ENCODE measurements at regions not wholly inside any gene's neighbourhood (a gene's known extent, or its start where the extent isn't known, plus 50 kb on each side); places are given as distances from the start of the nearest gene placed in this dataset.

DNA sequence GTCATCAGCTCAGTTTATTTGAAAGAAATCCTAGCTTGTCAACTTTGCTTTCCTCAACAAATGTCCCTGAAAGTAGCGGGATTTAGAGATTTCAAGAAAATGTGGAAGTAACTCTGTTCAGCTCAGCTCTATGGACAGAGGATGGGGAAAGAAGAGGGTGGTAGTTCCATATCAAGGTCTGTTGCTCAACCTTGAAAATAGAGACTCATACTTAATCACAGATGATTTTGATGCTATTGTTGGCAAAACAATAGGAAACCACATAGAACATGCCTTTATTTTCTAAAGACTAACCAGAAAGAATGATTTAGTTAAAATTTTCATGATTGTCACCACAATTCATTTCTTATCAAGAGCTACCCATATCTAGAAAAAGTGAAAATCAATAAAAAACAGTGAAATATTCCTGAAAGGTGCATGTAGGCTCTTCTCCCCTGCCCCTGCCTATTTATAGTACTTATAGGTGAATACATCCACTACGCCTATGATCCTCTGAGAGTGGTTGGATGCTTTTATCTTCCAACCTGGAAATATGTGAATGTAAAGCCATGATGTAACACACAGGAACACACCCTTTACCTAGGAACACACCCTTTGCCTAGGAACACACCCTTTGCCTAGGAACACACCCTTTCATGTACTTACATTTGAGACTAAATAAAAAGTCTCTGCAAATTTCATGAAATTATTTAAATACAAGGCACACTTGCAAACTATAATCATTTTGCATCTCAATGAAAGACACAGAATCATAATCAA, 65.8 kb downstream of the ETAA1 start:
- no peak for DNase-seq (ENCODE audit: low read depth)

DNA sequence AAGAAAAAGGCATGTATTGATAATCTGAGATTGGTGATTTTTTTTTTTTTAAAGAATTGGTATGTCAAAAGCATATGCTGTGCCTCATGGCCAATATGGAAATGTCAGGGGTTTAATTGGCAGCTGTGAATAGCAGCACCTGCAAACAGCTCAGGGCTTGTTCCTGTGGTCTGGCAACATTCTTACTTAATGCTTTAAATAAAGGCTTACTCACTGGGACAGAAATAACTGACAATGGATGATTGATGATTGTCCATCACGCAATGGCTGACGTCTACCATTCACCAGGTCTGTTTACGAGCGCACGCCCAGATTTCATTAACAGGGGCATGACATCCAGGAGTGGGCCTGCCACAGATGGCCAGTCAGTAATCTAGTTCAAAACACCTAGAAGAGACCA, 66.7 kb downstream of the ETAA1 start:
- DNase-seq (ENCODE audit: low read depth) = no peak

DNA sequence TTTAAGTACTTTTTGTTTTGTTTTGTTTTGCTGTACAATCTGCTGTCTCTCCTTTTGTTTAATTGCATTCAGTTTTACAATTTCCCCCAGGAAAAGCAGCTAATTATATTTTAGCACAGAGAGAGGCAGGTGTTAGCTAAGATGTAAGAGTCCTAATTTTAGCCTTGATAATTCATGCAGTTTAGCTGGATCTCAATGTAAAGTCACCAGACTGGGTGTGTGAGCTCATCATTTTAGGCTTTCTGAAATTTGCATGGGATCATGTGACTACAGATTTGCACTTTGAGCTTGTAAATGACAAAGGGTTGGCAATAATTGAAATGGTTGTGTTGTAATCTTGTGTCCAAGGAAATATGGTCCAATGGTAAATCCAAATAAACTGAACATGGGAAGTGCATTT, 68.5 kb downstream of the ETAA1 start:
- no peak for DNase-seq (ENCODE audit: low read depth)

DNA sequence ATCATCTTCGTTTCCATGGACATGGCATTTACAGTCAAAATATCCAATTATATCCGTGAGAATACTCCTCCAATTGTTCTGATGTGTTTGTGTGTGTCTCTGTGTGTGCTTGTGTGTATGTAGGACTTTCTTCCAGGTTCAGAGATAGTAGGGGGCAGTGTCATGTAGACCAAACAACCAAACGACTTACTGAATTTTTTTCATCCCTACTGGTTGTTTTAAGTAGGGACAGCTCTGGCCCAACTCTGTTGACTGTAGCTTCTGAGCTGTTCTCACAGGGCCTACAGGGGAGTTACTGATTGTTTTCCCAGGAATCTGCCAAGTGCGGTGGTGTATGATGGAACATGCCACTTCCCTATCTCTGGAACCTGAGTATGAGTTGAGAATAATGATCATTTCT, 69.6 kb downstream of the ETAA1 start:
- no peak for DNase-seq (ENCODE audit: low read depth)

DNA sequence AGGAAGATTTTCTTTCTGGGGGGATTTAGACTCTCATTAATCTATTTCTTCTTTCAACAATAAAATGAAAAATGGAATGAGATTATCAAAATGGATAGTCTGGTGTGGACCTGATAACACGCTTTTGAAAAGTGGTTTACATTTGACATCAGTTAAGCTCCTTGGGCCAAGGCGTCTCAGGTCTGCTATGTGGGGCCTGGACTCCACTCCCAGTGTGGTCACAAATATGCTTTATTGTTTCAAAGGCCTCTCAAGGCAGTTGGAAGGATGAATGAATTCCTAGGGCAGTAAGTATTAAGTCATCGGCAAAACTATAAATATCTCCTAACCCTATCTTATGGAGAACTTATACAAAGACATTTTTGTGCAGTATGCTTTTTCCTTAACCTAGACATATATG, 74.5 kb downstream of the ETAA1 start:
- no peak for DNase-seq (ENCODE audit: low read depth)

DNA sequence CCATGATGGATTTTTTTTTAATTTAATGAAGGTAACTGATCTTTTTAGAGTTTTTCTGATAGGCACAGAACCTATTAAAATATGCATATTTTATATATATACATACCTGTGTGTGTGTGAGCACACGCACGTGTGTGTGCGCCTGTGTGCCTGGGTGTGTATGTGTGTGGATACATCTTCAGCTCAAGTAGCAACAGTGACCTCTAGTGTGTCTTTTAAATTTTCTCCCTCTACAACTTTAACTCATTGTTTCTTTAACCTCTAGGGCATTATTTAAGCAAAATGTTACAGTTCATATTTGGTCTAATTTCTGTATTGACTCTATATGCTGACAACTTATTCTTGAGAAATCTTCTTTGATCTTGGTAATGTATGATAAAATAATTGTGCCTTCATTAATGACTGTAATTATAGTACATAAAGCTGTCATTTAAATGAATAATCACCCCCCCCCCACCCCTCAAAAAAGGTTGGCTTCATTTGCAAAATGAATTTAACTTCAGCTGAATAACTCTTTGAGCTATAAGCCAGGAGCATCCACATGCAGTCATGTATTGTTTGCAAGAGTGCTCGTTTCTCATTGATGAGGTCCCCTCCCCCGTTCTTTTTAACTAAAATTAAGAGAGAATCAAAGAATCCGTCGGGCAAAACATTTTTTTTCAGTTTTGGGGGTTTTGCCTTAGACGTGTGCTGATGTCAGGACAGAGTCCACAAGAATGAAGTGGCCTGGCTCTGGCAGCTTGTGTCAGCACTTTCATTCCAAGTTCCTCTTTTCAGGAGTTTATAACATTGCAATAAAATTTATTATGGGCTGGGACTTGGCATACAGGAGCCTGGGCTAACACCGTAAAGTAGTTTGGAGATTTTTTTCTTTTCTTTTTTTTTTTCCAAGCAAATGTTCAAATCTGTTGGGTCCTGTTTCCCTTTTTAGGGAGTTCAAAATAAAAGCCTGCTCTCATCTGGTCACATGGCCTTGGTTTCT, 80.0 kb downstream of the ETAA1 start:
- DNase-seq (ENCODE audit: low read depth) = no peak

DNA sequence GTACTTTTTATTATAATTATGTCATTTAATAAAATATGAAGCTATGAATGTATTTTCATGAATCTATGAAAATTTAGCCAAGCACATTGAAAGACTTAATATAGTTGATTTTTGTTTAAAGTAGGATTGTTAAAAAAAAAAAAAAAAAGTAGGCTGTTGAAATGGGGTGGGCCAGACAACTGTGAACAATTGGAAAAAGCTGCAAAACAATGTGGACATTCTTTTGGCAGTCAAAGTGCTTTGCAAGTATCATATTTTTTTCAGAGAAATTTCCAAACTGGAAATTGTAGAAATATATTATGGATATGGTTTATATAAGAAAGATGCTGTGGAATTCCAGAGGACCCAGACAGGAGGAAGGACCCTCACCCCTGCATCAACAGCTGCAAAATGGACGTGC, 82.1 kb downstream of the ETAA1 start:
- no peak for DNase-seq (ENCODE audit: low read depth)

DNA sequence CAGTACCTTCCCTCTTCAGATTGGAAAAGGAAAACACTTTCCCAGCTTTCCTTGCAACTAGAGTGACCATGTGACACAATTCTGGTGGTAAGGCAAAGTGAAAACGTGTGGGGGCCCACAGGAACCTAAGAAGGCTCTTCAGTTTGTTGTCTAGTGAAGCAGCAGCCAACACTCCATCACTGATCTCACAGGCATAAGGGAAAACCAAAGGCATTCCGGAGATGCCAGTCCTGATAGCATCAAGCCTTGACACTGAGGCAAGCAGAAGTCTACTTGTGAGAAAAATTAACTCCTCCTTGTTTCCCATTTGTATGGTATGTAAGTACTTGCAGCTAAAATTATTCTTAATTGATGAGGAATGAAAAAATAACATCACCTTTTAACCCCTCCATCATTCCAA, 88.3 kb downstream of the ETAA1 start:
- DNase-seq (ENCODE audit: low read depth) = no peak

DNA sequence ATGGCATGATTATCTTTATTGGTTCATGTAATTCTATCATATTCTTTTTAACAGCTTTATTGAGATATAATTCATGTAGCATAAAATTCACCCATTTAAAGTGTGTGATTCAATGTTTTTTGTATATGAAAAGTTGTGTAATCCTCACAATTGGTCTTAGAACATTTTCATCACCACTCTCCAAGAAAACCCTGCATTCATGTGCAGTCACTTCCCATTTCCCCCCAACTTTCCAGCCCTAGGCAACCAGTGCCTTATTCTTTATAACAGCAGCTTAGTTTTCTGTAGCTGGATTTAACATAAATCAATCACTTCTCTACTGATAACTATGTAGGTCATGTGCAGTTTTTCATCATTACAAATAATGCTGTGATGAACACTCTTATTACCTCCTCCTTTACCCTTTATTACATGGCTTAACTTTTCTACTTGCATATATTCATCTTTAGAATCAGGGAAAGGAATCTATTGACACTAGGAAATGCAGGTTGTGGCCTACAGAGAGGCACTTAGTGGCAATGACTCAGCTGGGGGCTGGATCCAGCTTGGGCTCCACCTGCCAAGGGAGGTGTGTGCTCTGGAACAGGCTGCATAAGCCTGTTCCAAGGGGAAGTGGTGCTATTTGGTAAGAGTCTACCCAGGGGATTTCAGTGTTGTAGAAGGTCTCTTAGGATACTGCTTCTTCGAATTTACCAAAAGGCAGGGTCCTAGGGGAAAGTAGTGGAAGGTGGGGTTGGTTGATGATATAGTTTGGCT, 89.1 kb downstream of the ETAA1 start:
- DNase-seq (ENCODE audit: low read depth) = no peak

DNA sequence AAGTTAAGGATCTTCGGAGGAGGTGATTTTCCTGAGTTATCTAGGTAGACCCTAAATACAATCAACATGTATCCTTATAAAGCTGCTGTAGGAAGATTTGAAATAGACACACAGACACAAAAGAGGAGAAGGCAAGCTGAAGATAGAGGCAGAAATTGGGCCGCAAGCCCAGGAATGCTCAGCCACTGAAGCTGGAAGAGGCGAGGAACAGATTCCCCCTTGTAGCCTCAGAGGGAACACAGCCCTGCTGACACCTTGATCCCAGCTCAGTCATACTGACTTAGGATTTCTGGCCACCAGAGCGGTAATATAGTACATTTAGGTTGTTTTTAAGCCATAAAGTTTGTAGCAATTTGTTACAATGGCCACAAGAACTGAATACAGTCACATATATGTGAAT, 90.9 kb downstream of the ETAA1 start:
- no peak for DNase-seq (ENCODE audit: low read depth)

DNA sequence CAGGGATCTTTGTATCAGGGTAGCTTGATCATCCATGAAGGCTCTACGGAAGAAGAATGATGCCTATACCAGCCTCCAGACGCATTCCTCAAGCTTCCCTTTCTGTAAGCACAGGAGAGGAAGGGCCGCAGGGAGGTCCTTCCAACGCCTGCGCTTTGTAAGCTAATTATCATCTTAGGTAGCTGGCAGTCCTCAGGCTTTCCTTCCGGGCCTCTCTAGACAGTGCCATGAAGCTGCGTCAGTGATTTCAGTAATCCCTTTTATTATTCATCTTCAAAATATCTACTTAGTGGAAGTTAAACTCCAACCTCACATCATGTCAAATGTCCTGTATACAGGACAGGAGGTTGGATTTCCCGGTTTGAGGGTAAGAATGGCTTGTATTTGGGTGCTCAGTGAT, 92.3 kb downstream of the ETAA1 start:
- DNase-seq (ENCODE audit: low read depth) = no peak

DNA sequence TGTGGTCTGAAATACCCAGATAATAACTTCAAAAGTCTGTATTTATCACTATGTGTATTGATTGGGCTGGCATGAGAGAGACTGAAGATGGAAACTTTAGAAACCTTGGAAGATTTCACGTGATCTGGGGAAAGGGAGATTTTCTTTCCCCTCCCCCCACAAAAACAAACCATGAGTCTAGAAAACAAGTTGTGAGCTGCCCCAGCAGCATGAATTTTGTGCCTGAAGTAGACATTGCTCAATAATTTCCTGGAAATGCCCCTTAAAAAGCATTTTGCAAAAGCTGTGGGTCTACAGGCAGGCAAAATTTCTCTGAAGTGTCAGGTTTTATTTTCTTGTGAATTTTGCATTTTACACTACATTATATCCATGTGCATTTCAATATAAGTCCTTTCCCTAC, 101.8 kb downstream of the ETAA1 start:
- no peak for DNase-seq (ENCODE audit: low read depth)

DNA sequence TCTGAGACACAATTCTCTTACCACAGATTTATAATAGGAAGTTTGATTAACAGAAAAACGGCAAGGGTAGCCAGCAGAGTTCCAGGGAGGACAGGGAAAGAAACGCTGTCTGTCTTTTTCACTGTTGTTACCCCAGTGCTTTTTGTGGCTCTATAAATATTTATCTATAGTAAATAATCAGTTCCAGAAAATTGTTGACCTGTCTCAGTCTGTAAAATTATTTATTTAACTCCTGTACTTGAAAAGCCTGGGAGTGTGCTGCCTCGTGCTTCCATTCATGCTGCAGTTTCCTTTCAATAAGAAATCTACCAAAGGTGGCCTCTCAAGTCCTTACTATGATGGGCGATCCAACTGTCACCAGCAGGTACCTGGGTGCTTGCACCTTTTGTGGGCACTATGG, 102.9 kb downstream of the ETAA1 start:
- DNase-seq (ENCODE audit: low read depth) = no peak

DNA sequence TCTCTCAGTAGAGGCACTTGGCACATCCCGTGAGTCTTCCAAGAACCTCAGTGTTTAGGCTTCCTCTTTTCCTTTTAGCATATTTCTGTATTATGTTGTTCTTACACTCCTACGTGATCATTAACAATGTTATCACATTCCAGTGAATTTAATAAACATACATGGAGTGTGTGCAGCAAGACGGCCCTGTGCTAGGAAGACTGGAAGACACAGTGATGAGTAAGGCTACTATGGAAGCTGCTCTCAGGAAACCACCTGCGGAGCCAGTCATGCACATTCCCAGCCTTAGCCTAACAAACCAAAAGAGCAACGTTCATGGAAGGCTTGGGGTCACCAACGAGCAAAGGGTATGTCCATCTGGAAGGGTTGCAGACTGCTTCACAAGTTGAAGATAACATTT, 103.4 kb downstream of the ETAA1 start:
- DNase-seq (ENCODE audit: low read depth) = no peak

DNA sequence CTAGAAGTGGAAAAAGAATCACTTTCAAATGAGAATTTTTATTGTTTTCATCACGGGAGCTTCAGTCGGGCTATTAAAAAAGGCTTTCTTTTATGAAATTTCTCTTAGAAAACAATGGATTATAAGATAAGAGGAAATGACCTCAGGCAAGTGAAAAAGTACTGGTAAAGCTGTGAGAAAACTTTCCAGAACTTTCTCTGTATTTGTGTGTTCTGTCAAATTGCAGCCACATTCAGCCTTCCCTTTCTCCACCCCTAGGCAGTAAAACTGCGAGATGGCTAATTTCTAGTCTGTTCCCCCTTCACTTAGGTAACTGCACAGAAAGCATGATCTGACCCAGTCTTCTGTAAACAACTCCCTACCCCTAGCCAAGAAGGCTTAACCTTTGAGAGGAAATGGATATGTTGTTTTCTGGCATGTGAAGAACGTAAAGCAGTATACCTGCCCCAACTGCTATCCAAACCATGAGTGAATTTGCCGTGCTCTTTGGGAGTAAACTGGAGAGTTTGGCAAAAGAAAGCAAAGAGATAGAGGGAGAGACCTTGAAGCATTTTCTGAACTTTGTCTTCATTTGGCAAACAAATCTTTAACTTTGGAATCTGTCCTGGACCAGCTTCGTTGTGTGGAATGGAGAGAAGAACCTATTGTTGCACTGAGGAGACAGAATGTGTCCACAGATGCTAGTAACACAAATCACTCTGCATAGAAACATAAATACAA, 105.4 kb downstream of the ETAA1 start:
- DNase-seq (ENCODE audit: low read depth) = no peak

DNA sequence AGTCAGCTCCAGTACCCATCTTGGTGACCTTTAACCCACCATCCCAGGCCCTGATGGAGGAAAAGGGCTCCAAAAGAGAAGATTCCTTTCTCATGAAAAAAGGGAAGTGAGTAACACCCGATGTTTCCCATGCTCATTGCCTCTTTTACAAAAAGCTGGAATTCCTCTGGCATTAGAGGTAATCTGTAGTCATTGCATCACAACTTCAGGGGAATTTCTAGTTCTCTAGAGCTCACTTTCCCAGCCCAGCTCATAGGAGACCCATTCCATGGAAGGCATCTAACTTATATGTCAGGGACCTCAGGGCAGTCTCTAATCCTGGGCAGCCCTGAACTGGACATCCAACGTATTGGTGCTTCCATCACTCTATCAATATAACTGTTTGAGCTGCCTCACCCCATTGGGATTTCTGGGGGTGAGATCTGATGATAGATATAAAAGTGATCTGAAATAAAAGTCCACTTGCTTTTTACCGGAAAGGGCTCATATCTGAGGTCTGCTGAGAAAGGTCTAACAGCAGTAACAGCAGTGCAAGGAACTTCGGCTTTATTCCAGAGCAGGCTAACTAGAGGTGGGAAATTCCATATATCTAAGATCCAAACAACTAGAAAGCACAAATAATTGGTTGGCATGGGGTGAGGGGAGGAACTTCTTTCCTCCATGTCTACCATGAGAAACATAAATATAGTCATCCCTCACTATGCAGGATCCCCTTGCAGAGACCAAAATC, 106.1 kb downstream of the ETAA1 start:
- DNase-seq (ENCODE audit: low read depth) = no peak

DNA sequence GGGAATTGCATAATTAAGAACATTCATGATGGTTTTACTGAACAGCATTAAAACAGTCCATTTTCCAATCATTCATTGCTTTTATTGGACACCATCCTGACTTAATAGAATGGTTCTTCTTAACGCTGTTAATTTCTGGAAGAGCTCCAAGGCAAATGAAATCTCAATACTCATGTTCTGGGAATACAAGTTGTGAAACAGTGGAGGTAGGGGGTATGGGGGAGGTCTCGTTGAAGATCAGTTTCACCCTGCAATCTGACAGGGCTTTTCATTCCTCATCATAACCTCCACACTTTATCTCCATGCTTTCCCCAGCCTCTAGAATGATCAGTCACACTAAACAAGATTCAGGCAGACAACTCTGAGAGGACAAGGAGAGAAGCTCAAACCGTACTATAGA, 113.6 kb downstream of the ETAA1 start:
- DNase-seq (ENCODE audit: low read depth) = no peak

DNA sequence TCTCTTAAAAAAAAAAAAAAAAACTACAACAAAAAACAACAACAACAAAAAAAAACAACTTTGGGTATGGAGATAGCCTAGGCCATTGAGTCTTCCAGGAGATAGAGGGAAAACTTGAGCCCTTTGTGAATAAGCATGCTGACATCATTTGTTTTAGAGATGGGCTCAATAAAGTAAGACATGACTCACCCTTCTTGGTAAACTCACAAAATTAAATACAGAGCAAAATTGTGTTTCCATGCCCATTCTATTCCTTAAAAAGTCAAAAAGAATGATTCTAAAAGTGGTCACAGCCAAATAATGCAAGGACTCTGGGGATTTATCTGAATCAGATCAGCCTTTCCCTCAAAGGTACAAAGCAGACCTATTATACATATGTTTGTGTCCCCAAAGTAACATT, 117.4 kb downstream of the ETAA1 start:
- DNase-seq (ENCODE audit: low read depth) = no peak

DNA sequence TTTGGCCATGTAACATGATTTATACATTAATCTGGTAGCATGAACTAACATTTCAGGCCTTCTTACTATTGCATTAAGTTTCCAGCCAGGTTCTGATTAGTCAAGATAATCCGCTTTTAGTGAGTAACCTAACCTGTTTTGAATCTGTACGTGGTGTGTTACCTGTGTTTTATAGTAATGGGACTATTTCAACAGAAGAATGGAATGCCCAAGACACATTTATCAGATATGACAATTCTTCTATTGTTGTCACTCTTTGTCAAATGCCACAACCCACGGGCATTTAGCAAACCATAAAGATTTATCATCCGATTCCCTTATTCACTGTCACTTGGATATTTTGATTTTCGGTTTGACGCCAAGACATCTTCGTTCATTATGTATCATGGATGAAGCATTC, 117.9 kb downstream of the ETAA1 start:
- DNase-seq (ENCODE audit: low read depth) = no peak

DNA sequence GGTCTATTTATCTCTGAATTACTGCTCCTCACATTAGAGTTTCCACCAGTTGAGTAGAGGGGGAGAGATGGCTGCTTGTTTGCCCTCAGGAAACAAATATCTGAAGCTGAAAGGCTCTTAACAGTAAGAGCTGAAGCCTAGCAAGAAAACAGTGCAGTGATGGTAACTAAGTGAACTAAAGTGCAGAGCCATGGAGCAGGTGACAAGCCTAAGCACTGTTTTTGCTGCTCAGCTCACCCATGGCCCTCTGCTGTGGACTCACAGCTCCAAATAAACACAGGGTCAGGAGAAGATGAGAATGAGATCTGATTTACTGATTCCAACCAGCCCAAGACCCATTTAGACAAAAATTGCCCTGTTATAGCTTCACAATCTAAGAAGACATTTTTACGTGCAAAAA, 118.4 kb downstream of the ETAA1 start:
- no peak for DNase-seq (ENCODE audit: low read depth)

DNA sequence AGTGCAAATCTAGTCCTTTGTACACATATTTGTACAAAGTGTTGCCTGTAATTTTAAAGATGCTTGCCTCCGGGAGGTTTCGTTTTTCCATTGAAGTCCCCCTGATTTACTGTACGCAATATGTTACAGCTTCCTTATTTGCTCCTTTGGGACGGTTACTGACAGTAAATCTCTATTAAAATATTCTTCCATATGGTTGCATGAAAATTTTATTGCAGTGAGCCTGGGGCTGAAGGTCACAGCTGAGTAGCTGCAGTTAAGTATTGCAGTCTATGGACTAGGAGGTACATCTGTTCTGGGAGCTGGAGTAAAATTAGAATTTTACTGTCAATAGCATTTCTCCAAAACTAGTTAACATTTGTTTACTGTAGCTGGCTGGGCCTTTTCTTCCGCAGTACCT, 119.2 kb downstream of the ETAA1 start:
- DNase-seq (ENCODE audit: low read depth) = no peak
